GM19239 (cell line): ENCODE measurements at regions not wholly inside any gene's neighbourhood (a gene's known extent, or its start where the extent isn't known, plus 50 kb on each side); places are given as distances from the start of the nearest gene placed in this dataset.

ENCODE experiments used
- DNase-seq: peaks from one replicate; pipeline ENCODE4 v3.0.0; 2011; ENCODE audit warnings: low spot score; ENCODE audit not compliant: insufficient read length
- FAIRE-seq: peaks from 2 replicates; lab custom pipeline; 2011; peaks lifted over from hg19 to GRCh38; lab: Jason Lieb, UNC

- DNase-seq: no peak
- no peak for FAIRE-seq
These were observed 267.2 kb downstream of the FBXO15 start for GRCh38 chr18:73880387-73880786.

DNA sequence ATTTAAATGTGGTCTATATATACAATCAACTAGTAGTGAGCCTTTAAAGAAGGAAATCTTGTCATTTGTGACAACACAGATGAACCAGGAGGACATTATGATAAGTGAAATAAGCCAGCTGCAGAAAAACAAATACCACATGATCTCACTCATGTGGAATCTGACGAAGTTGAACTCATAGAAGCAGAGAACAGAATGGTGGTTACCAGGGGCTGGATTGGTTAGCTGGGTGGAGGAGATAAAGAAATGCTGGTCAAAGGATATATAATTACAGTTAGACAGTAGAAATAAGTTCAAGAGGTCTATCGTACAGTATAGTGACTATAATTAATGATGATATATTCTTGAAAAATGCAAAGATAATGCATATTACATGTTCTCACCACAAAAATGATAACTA is 267.9 kb downstream of the FBXO15 start:
- DNase-seq: no peak
- no peak for FAIRE-seq

DNA sequence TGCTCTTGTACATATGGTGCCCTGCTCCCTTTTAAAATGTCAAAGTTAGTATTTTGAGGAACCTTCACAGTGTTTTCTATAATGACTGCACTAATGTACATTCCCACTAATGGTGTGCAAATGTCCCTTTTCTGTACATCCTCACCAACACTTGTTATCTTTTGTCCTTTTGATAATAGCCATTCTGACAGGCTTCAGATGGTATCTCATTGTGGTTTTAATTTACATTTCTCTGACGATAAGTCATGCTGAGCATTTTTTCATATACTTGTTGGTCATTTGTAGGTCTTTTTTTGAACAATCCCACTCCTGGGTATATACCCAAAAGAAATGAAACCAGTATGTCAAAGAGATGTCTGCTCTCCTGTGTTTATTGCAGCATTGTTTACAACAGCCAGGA is 268.3 kb downstream of the FBXO15 start:
- DNase-seq (no peak), FAIRE-seq (no peak)

GRCh38 chr18:73869182-73869581 is 278.5 kb downstream of the FBXO15 start:
- no peak for DNase-seq
- no peak for FAIRE-seq

GRCh38 chr18:73861771-73862170 is 285.9 kb downstream of the FBXO15 start:
- FAIRE-seq (no peak), DNase-seq (no peak)

DNA sequence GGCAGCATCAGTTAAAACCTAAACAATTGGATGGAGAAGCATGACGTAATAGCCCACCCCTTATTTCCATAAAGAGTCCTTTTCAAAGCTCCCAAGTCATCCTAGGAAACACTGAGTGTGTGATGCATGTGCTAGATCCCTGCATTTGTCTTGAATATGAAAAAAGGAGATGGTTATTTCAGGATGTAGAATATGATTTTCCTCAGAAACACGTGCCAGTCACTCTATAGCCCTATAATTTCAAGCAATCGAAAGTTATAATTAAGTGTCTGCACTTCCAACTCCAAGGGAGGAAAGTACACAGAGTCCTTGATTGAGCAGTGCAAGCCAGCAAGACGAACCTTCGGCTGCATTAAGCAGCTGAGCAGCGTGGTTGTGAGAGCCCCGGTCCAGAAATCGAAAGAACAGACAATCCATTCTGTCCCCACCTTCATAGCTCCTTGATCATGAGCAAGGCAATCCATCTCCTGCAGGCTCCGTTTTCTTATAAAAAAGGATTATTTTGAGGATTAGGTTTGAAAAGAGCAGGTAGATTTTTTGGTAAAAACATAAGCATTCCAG is 287.7 kb downstream of the FBXO15 start:
- FAIRE-seq (no peak), DNase-seq (no peak)

DNA sequence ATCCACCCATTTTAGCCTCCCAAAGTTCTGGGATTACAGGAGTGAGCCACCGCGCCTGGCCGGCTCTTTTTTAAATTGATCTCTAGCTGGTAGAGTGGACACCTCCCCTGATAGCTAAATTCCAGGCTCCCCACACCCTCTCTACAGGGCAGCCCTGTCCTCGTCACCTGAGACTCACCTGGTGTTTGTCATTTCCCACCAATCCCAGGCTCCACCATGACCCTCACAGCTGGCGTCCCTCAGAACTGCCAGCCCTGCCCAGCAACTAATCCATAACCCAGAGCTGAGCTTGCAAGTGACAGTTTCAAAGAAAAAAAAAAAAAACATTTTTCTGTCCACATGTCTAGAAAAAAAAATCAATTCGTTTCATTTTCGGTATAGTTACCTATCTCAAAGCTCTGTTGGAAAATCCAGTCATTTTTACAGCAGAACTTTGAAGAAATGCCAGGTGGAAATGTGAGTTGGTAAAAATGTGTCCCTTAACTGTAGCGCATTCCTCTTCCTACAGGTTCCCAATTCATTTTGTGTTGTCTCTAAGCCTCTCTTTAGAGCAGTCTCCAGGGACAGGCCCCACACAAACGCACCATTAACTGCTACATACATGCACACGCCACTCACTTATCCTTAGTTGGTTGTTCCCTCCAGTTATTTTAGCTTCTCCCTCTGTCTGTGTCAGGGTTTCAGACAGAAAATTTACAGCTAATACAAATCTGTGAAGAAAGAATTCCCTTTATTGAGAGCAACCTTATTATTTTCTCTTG is 294.7 kb downstream of the FBXO15 start:
- DNase-seq (no peak), FAIRE-seq (no peak)

DNA sequence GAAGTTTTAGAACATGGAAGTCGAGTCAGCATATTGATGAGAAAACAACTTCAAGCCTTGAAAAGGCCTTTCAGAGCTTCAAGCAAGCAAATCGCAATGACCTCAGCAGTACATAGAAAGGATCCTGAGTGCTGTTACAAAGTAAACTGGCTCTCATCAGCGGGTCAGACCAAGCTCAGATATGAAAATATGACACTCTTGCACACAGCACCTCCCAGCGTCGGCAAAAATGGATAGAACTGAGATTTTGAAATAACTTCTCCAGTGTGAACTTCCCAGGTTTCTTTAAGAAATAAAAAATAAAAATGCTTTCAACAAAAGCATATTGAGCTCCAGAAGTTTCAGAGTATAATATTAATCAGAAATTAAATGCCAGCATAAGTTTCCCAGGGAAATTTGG is 296.9 kb downstream of the FBXO15 start:
- DNase-seq (no peak), FAIRE-seq (no peak)

DNA sequence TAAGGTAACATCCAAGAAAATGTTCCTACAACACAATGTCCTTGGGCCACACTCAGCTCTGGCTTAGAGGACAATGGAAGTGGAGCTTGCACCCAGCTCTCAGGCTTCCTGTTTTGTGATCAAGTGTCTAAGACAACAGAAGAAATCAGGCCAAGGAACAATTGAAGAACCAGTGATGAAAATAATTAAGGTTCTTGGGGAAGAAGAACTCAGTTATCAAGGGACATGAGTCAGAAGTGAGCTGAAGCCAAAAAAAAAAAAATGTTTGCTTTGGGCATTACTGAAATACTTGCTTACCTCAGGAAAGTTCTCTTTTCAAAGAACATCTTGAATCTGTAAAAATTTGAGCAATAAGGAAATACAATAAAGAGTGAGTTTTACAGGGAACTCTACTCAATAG is 299.0 kb downstream of the FBXO15 start:
- no peak for DNase-seq
- no peak for FAIRE-seq

GRCh38 chr18:73843455-73843854 is 304.2 kb downstream of the FBXO15 start:
- DNase-seq: no peak
- no peak for FAIRE-seq

DNA sequence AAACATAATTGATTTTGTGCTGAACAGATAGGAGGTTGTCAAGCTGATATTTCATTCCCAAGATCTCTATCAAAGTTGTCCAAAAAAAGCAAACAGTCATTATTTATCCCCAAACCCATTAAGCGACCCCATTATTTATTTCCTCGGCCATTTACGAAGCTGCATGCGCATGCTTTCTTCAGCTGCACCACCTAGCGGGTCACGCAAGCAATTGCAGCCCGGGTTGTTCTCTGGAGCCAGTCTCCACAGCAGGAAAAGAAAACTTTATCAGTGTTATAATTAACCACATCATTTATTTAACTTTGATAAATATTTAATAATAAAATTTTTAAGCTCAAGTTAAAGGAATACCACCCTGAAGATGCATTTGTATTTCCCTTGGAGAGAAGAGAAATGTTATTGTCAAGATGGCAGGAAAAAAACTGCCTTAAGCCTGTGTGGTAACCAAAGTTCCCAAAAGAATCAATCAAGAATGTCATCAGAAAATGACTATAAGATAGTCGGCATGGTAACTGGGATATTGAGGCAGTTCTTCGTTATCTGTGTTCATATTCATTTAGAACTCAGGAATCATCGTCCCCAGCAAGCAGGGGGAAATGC is 304.7 kb downstream of the FBXO15 start:
- FAIRE-seq (peak; percentile 52), DNase-seq (peak; percentile 43)

GRCh38 chr18:73841661-73842060 is 306.0 kb downstream of the FBXO15 start:
- FAIRE-seq: no peak

GRCh38 chr18:73840319-73840945 is 307.2 kb downstream of the FBXO15 start:
- FAIRE-seq (no peak), DNase-seq (no peak)

More at GRCh38 chr18:73841661-73842060, 306.0 kb downstream of the FBXO15 start:
- DNase-seq: no peak

DNA sequence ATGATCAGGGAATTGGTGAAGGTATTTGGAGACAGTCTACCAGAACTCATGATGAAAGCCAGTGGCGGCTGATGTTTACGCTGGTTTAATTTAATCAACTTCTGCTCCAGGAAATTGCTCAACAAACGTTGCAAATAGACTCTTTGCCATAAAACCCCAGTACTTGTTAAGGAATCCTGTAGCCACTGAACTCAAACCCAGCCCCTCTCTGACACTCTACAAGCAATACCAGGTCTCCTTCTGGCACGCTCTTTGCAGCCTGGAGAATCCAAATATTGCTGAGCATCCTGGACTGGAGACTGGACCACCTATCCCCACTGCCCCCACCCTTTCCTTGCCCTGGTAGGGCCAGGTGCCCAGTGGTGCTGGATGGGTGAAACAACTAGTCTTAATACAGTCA is 308.2 kb downstream of the FBXO15 start:
- FAIRE-seq: no peak
- no peak for DNase-seq

GRCh38 chr18:73838107-73838506 is 309.5 kb downstream of the FBXO15 start:
- no peak for DNase-seq
- FAIRE-seq: no peak

DNA sequence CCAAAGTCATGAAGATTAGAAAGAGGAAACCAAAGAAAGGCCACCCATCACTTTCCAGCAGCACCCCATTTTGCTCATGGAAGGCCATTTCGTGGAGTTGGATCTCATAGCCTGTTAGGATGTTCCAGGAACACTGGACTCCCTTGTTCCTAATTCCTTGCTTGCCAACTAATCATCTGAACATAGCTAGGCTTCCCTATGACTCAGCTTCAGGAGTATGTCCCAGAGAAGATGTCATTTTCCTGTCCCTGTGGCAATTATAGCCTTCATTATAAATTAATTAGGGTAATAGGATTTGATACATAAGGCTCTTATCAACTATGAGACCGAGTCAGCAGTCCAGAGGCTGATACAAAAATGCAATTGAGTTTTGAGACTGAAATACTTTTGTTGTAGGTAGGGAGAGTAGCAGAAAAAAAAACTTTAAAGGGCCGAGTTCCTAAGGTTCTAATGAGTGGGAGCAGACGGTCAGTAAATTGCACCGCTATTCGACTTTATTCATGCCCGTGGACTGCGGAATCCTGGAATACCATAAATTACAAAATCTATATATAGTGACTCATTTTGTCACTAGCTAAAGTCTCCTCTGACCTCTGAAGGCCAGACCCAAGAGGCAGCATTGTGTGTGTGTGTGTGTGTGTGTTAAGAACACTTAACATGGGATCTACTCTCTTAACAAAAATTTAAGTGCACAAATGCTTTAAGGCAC is 311.8 kb downstream of the FBXO15 start:
- no peak for DNase-seq
- FAIRE-seq: no peak

GRCh38 chr18:73835039-73835438 is 312.6 kb downstream of the FBXO15 start:
- FAIRE-seq: no peak
- DNase-seq: no peak

DNA sequence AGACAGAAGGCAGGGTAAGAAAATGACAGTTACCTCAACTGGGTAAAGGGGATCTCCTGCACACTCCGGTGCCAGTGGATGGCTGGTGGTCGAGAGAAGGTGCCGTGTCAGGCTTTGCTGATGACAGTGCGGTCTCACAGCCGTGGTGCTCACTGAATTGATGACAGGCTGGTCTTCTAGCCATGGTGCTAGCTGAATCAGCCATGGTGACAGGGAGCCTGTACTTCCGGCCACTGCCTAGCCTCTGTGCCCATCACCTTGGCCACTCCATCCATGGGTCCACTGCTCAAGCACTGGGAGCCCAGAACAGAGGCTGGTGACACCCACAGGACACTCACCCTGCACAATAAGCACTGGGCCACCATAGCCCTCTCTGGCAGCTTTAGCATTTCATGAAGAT is 315.9 kb downstream of the FBXO15 start:
- FAIRE-seq (no peak), DNase-seq (no peak)

DNA sequence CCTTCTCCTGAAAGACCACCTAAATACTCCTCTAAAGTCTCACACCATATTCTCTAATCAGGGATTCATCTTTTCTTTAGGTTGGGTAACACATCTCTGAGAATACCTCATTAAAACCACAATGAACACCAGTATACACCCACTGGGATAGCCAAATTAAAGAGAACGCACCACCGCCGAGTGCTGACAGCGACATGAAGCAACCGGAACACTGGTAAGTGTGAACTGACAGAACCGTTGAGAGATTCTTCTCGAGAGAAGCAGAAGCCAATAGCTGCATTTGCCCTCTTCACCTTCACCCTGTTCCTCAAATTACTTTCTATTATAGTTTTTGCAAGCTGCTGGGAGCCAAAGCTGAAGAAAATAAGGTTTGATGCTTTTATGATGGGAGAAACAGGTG is 318.5 kb downstream of the FBXO15 start:
- no peak for DNase-seq
- no peak for FAIRE-seq

DNA sequence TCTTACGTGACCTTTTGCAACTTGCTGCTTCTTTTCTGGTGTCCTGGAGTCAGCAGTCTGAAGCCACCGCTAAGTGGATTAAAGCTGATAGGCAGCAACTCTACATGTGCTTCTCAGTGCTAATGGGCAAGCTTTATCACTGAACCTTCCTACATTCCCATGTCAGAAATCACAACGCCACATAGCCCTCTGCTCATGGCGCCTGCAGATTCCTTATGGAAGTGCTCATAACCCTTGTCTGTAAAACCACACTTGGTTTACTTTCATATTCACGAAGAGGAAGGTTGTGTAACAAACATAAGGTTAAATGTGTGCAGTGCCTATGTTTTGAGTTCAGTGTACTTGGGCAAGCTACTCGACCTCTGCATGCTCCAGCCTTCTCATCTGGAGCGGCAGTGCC is 319.8 kb downstream of the FBXO15 start:
- no peak for DNase-seq
- no peak for FAIRE-seq

DNA sequence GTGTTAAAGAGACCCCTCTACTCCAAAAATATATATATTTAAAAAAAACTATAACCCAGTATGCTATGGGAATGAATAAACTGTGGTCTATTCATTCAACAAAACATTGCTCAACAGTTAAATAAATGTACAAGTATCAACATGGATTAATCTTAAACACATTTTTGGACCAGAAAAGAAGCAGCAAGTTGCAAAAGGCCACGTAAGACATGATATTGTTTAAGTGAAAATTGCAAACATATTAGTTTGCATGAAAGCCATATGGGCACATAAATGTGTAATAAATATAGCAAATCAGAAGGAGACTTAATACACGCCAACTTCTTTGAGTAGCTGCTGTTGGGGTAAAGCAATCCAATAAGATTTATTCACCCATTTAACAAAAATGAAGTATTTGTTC is 321.5 kb downstream of the FBXO15 start:
- DNase-seq: no peak

More for the DNA sequence above, 321.5 kb downstream of the FBXO15 start:
- no peak for FAIRE-seq
